ENCODE measurements at regions not wholly inside any gene's neighbourhood (a gene's known extent, or its start where the extent isn't known, plus 50 kb on each side); places are given as distances from the start of the nearest gene placed in this dataset.
A peak's percentile ranks its signal among the peaks of the same experiment; 100 is the strongest.

GRCh38 chr5:171661143-171661542 is 124.5 kb upstream of the SMIM23 start:
- DNase-seq (ENCODE audit: low read depth): no peak

GRCh38 chr5:171663311-171664085 is 122.1 kb upstream of the SMIM23 start:
- no peak for TF ChIP-seq CTCF (IDR thresholded peaks at IDR 0.05; ENCODE audit: insufficient read depth, low read depth, low read length)
- DNase-seq (ENCODE audit: low read depth): no peak
- H3K4me3 ChIP-seq (ENCODE audit: low read depth, low read length): no peak overlapping the region

More at GRCh38 chr5:171661143-171661542, 124.5 kb upstream of the SMIM23 start:
- H3K4me3 ChIP-seq (ENCODE audit: low read depth, low read length): no peak overlapping the region
- no peak for TF ChIP-seq CTCF (IDR thresholded peaks at IDR 0.05; ENCODE audit: insufficient read depth, low read depth, low read length)

- H3K4me3 ChIP-seq (ENCODE audit: low read depth, low read length): no peak overlapping the region
- no peak for TF ChIP-seq CTCF (IDR thresholded peaks at IDR 0.05; ENCODE audit: insufficient read depth, low read depth, low read length)
- DNase-seq (ENCODE audit: low read depth): no peak
These were observed 121.1 kb upstream of the SMIM23 start for GRCh38 chr5:171664489-171664888.

GRCh38 chr5:171666815-171667214 is 118.8 kb upstream of the SMIM23 start:
- H3K4me3 ChIP-seq (ENCODE audit: low read depth, low read length): no peak overlapping the region
- DNase-seq (ENCODE audit: low read depth): no peak
- TF ChIP-seq CTCF (IDR thresholded peaks at IDR 0.05; ENCODE audit: insufficient read depth, low read depth, low read length): no peak

GRCh38 chr5:171667341-171668096 is 118.1 kb upstream of the SMIM23 start:
- no peak overlapping the region for H3K4me3 ChIP-seq (ENCODE audit: low read depth, low read length)
- peak; percentile 24 for DNase-seq (ENCODE audit: low read depth)
- TF ChIP-seq CTCF (IDR thresholded peaks at IDR 0.05; ENCODE audit: insufficient read depth, low read depth, low read length): no peak

- H3K4me3 ChIP-seq (ENCODE audit: low read depth, low read length): no peak overlapping the region
- DNase-seq (ENCODE audit: low read depth): no peak
- no peak for TF ChIP-seq CTCF (IDR thresholded peaks at IDR 0.05; ENCODE audit: insufficient read depth, low read depth, low read length)
These were observed 117.6 kb upstream of the SMIM23 start for GRCh38 chr5:171668097-171668412.
